Neural progenitor cell (in vitro differentiated cells): ENCODE measurements at regions not wholly inside any gene's neighbourhood (a gene's known extent, or its start where the extent isn't known, plus 50 kb on each side); places are given as distances from the start of the nearest gene placed in this dataset.

Experiments
- DNase-seq: peaks from one replicate; pipeline ENCODE4 v3.0.0-alpha.2; 2016; ENCODE audit warnings: low spot score
- H2AFZ ChIP-seq: fragments of 200-600 bp; sonication (generic); replicated peaks from 2 replicates; pipeline ENCODE4 v1.6.1; 2016; ENCODE audit warnings: antibody characterized with exemption
- H3F3A ChIP-seq: fragments of 200-600 bp; sonication (generic); 2 replicates; pipeline ENCODE4 v1.6.1; 2016; ENCODE audit warnings: antibody characterized with exemption, low read depth
- H3K27ac ChIP-seq: fragments of 200-600 bp; sonication (generic); 2 replicates; pipeline ENCODE4 v1.5.1; 2016; ENCODE audit warnings: mild to moderate bottlenecking
- H3K27me3 ChIP-seq: fragments of 200-600 bp; sonication (generic); 2 replicates; pipeline ENCODE4 v1.6.1; 2016; ENCODE audit warnings: mild to moderate bottlenecking, moderate library complexity
- H3K36me3 ChIP-seq: fragments of 200-600 bp; sonication (generic); 2 replicates; pipeline ENCODE4 v1.5.1; 2016
- H3K4me1 ChIP-seq: fragments of 200-600 bp; sonication (generic); 2 replicates; pipeline ENCODE4 v1.6.1; 2016; ENCODE audit warnings: mixed run types
- H3K4me2 ChIP-seq: fragments of 200-600 bp; sonication (generic); 2 replicates; pipeline ENCODE4 v1.6.1; 2016
- H3K4me3 ChIP-seq: fragments of 200-600 bp; sonication (generic); 2 replicates; pipeline ENCODE4 v1.5.1; 2016
- H3K79me2 ChIP-seq: fragments of 200-600 bp; sonication (generic); 2 replicates; pipeline ENCODE4 v1.6.1; 2016; ENCODE audit warnings: low read depth
- H3K9ac ChIP-seq: fragments of 200-600 bp; sonication (generic); 2 replicates; pipeline ENCODE4 v1.6.1; 2016
- H3K9me3 ChIP-seq: fragments of 200-600 bp; sonication (generic); 2 replicates; pipeline ENCODE4 v1.5.1; 2016; ENCODE audit warnings: low read depth
- H4K20me1 ChIP-seq: fragments of 200-600 bp; sonication (generic); 2 replicates; pipeline ENCODE4 v1.6.1; 2016; ENCODE audit warnings: low read depth
- H3K27ac Mint-ChIP-seq: 3 replicates; pipeline ENCODE4 v1.8.0; 2021; ENCODE audit warnings: mixed read lengths
- H3K27me3 Mint-ChIP-seq: 2 replicates; pipeline ENCODE4 v1.8.0; 2022; ENCODE audit warnings: low read depth, mild to moderate bottlenecking, inconsistent platforms, moderate library complexity, mixed read lengths; ENCODE audit not compliant: insufficient read depth
- H3K36me3 Mint-ChIP-seq: 3 replicates; pipeline ENCODE4 v1.8.0; 2021; ENCODE audit warnings: mixed read lengths
- H3K4me1 Mint-ChIP-seq: 3 replicates; pipeline ENCODE4 v1.8.0; 2021; ENCODE audit warnings: mixed read lengths
- H3K4me3 Mint-ChIP-seq: 3 replicates; pipeline ENCODE4 v1.8.0; 2021; ENCODE audit warnings: mild to moderate bottlenecking, moderate library complexity, mixed read lengths
- H3K9me3 Mint-ChIP-seq: 3 replicates; pipeline ENCODE4 v1.8.0; 2020; ENCODE audit warnings: mixed read lengths
- EZH2 ChIP-seq: fragments of 200-600 bp; sonication (generic); IDR thresholded peaks from 2 replicates; pipeline ENCODE4 v1.6.1; 2017; ENCODE audit warnings: antibody characterized with exemption, mild to moderate bottlenecking, moderate library complexity
- EZH2phosphoT487 ChIP-seq: fragments of 200-600 bp; sonication (generic); IDR thresholded peaks from 2 replicates; pipeline ENCODE4 v1.6.1; 2017; ENCODE audit warnings: antibody characterized with exemption
- TF ChIP-seq, protein P1 (sequence below): fragments of 200-600 bp; sonication (generic); IDR thresholded peaks from 2 replicates; pipeline ENCODE4 v1.5.1; 2017; ENCODE audit warnings: antibody characterized with exemption, mild to moderate bottlenecking

- peaks cover 4% of the 10 kb centered on the region for H3K27me3 ChIP-seq
- H3K9me3 ChIP-seq = no peaks in the 10 kb centered on the region
- no peak overlapping the region for H2AFZ ChIP-seq
- H3K4me1 Mint-ChIP-seq = no peaks in the 10 kb centered on the region
- H3K27ac ChIP-seq = no peak overlapping the region
- H3K9ac ChIP-seq = no peak overlapping the region
- no peaks in the 10 kb centered on the region for H3K36me3 ChIP-seq
- H3K4me3 ChIP-seq = no peak overlapping the region
- peaks cover 8% of the 10 kb centered on the region for H3K4me1 ChIP-seq
- no peak for DNase-seq
- TF ChIP-seq EZH2 (no peak), EZH2phosphoT487 (no peak)
- TF ChIP-seq, protein P1, sequence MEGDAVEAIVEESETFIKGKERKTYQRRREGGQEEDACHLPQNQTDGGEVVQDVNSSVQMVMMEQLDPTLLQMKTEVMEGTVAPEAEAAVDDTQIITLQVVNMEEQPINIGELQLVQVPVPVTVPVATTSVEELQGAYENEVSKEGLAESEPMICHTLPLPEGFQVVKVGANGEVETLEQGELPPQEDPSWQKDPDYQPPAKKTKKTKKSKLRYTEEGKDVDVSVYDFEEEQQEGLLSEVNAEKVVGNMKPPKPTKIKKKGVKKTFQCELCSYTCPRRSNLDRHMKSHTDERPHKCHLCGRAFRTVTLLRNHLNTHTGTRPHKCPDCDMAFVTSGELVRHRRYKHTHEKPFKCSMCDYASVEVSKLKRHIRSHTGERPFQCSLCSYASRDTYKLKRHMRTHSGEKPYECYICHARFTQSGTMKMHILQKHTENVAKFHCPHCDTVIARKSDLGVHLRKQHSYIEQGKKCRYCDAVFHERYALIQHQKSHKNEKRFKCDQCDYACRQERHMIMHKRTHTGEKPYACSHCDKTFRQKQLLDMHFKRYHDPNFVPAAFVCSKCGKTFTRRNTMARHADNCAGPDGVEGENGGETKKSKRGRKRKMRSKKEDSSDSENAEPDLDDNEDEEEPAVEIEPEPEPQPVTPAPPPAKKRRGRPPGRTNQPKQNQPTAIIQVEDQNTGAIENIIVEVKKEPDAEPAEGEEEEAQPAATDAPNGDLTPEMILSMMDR = no peak
- H3K4me2 ChIP-seq = no peak overlapping the region
- peaks cover 6% of the 10 kb centered on the region for H3K27me3 Mint-ChIP-seq
- no peak overlapping the region for H3K4me3 Mint-ChIP-seq
- H3K9me3 Mint-ChIP-seq = no peaks in the 10 kb centered on the region
- peaks cover 3% of the 10 kb centered on the region for H3F3A ChIP-seq
- H4K20me1 ChIP-seq = no peaks in the 10 kb centered on the region
- no peaks in the 10 kb centered on the region for H3K79me2 ChIP-seq
- H3K36me3 Mint-ChIP-seq = no peaks in the 10 kb centered on the region
- no peak overlapping the region for H3K27ac Mint-ChIP-seq
Observed at GRCh38 chr1:36570478-36571060, 87.9 kb upstream of the CSF3R start.

- H3K9me3 Mint-ChIP-seq = no peaks in the 10 kb centered on the region
- Histone ChIP-seq H3K27me3 (peaks cover 4% of the 10 kb centered on the region), H3K36me3 (no peaks in the 10 kb centered on the region), H3K9ac (no peak overlapping the region), H2AFZ (no peak overlapping the region), H3K79me2 (no peaks in the 10 kb centered on the region), H3K4me2 (no peak overlapping the region), H3K4me3 (no peak overlapping the region), H3K27ac (no peak overlapping the region), H3K9me3 (no peaks in the 10 kb centered on the region), H3K4me1 (peaks cover 8% of the 10 kb centered on the region), H3F3A (peaks cover 3% of the 10 kb centered on the region), H4K20me1 (no peaks in the 10 kb centered on the region)
- no peaks in the 10 kb centered on the region for H3K36me3 Mint-ChIP-seq
- DNase-seq = no peak
- no peak overlapping the region for H3K27ac Mint-ChIP-seq
- TF ChIP-seq EZH2 = no peak
- TF ChIP-seq, protein P1 = no peak
- TF ChIP-seq EZH2phosphoT487 = no peak
- H3K4me3 Mint-ChIP-seq = no peak overlapping the region
- no peaks in the 10 kb centered on the region for H3K4me1 Mint-ChIP-seq
- peaks cover 6% of the 10 kb centered on the region for H3K27me3 Mint-ChIP-seq
Observed at GRCh38 chr1:36570006-36570405, 87.3 kb upstream of the CSF3R start.

DNA sequence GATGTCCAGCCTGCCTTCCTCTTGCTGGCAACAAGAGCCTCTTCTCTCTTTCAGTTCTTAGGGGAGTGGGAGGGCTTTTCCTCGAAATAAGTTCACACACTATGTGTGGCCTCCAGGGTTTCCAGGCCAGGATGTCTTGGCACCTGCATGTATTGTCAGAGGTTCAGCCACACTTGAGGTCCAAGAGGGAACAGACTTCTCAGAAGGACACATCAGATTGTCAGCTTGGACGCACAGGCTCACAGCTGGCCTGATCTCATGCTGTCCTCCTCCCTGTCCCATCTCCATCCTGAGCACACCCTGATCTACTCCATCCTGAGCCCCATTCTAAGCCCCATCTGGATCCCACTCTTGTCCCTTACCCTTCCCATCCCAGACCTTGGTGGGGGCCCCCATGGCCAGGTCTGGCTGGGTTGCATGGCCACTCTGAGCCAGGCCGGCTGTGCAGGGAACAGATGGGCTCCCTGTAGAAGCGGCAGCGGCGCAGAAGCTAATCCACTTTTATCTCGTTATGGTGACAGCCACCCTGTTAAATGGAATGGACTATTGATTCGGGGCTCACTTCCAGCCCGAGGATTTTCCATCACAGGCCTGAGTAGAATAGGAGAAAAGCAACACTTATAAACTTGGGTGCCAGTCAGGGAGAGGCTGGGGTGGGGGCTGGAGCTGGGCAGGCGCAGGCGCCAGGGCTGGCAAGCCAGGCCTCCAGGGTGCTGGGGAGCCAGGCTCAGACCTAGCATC lies 85.1 kb upstream of the CSF3R start:
- Mint-ChIP-seq H3K27me3 (peaks cover 4% of the 10 kb centered on the region), H3K4me3 (no peak overlapping the region), H3K9me3 (no peaks in the 10 kb centered on the region), H3K4me1 (no peaks in the 10 kb centered on the region), H3K36me3 (no peaks in the 10 kb centered on the region), H3K27ac (no peak overlapping the region)
- DNase-seq = peak; percentile 38
- Histone ChIP-seq H3K4me3 (no peak overlapping the region), H3K27ac (no peak overlapping the region), H3K36me3 (no peaks in the 10 kb centered on the region), H3F3A (peaks cover 3% of the 10 kb centered on the region), H3K4me1 (peaks cover 8% of the 10 kb centered on the region), H3K27me3 (peaks cover 4% of the 10 kb centered on the region), H2AFZ (no peak overlapping the region), H3K4me2 (no peak overlapping the region), H3K9ac (no peak overlapping the region), H3K9me3 (no peaks in the 10 kb centered on the region), H3K79me2 (no peaks in the 10 kb centered on the region), H4K20me1 (no peaks in the 10 kb centered on the region)
- TF ChIP-seq EZH2 (no peak), EZH2phosphoT487 (no peak)
- TF ChIP-seq, protein P1 = no peak
